Prostate gland (tissue), 2 donors: ENCODE measurements at regions not wholly inside any gene's neighbourhood (a gene's known extent, or its start where the extent isn't known, plus 50 kb on each side); places are given as distances from the start of the nearest gene placed in this dataset.

ENCODE experiments used
- CTCF ChIP-seq, 4 experiments: fragments of 200-600 bp in 2 of 4; fragments of 450-650 bp in 2 of 4; sonication (generic) in 2 of 4; IDR thresholded peaks; 1 replicate in 3 of 4; 2 replicates in 1 of 4; pipeline ENCODE4 v1.5.1; 2016 to 2019; ENCODE audit warnings: antibody characterized with exemption in 4 of 4, mild to moderate bottlenecking in 2 of 4, moderate library complexity in 2 of 4
- POLR2AphosphoS5 ChIP-seq: sonication (generic); formaldehyde crosslinking; IDR thresholded peaks from one replicate; pipeline ENCODE4 v1.6.1; 2017; ENCODE audit warnings: antibody characterized with exemption

- TF ChIP-seq CTCF (IDR thresholded peaks at IDR 0.05) (no peak), POLR2AphosphoS5 (no peak)
Observed at GRCh38 chr2:83115606-83116005, 1343.5 kb downstream of the SUCLG1 start.
